ENCODE measurements at regions not wholly inside any gene's neighbourhood (a gene's known extent, or its start where the extent isn't known, plus 50 kb on each side); places are given as distances from the start of the nearest gene placed in this dataset.

DNA sequence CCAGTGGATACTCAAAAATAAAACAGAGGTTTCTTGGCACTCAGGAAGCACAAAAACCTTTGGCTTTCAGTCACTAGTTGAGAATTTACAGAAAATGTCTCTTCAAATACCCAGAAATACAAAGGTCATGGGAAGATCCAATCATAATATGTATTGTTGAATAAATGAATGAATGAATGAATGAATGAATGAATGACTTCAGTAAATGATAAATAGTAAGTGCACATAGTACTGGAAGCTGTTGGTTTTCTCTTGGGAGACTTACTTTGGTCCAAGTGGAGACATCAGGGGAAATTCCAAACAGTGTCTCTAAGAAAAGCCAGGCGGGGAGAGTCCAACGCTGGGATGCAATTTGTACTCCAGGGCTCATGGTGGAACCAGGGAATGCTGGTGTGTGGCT is 261.3 kb upstream of the KLHL29 start:
- DNase-seq (ENCODE audit: low spot score): no peak
- TF ChIP-seq, protein P1, sequence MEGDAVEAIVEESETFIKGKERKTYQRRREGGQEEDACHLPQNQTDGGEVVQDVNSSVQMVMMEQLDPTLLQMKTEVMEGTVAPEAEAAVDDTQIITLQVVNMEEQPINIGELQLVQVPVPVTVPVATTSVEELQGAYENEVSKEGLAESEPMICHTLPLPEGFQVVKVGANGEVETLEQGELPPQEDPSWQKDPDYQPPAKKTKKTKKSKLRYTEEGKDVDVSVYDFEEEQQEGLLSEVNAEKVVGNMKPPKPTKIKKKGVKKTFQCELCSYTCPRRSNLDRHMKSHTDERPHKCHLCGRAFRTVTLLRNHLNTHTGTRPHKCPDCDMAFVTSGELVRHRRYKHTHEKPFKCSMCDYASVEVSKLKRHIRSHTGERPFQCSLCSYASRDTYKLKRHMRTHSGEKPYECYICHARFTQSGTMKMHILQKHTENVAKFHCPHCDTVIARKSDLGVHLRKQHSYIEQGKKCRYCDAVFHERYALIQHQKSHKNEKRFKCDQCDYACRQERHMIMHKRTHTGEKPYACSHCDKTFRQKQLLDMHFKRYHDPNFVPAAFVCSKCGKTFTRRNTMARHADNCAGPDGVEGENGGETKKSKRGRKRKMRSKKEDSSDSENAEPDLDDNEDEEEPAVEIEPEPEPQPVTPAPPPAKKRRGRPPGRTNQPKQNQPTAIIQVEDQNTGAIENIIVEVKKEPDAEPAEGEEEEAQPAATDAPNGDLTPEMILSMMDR (conservative IDR thresholded peaks at IDR 0.05; ENCODE audit: low read depth): no peak
- POLR2A ChIA-PET (ENCODE audit: low non-redundant PET): no interaction called here
- H3K27ac ChIP-seq: no peak overlapping the region
- CTCF ChIA-PET: no interaction called here

DNA sequence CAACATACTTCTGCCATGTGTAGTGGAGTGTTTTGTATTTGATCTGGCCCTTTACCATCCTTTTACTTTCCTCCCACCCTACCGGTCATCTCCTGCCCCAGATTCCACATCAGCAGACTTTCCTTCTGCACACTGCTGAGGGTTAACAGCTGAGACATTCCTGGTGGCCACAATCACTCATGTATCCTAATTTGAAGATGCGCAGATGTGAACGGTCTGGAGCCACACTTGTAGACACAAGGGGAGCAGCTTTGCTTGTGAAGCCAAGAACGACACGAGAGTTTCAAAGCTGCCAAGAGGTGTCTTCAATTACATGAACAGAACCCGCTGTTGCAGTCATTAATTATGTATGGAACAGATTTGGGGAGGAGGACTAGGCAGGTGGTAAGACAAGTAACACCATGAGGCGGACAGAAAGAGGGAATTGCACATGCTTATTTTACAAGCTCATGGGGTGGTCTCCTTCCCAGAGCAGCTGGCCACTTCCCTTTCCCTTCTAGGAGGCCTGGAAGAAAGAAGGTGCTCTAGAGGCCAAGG is 260.7 kb upstream of the KLHL29 start:
- DNase-seq (ENCODE audit: low spot score): no peak
- ChIA-PET CTCF (no interaction called here), POLR2A (ENCODE audit: low non-redundant PET) (no interaction called here)
- no peak overlapping the region for H3K27ac ChIP-seq
- TF ChIP-seq, protein P1 (conservative IDR thresholded peaks at IDR 0.05; ENCODE audit: low read depth): no peak

DNA sequence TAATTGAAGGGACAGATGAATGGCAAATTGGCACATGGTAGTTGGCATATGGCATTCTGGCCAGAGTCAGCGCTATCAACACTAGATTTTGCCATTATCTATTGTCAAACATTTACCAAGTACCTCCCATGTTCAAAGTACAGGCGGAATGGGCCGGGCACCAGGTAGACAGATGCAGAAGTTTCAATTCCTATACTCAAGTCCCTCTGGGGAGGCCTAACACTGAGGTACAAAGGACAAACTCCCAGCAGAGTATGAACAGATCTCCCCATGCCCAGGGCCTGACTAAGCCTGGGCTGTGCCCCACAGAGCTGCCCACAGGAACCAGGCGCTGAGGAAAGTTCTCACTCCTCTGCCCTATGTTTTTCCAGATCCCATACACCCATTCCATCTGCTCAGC is 257.5 kb upstream of the KLHL29 start:
- DNase-seq (ENCODE audit: low spot score): no peak
- no peak overlapping the region for H3K27ac ChIP-seq
- CTCF ChIA-PET: no interaction called here
- TF ChIP-seq, protein P1 (conservative IDR thresholded peaks at IDR 0.05; ENCODE audit: low read depth): no peak
- POLR2A ChIA-PET (ENCODE audit: low non-redundant PET): no interaction called here

DNA sequence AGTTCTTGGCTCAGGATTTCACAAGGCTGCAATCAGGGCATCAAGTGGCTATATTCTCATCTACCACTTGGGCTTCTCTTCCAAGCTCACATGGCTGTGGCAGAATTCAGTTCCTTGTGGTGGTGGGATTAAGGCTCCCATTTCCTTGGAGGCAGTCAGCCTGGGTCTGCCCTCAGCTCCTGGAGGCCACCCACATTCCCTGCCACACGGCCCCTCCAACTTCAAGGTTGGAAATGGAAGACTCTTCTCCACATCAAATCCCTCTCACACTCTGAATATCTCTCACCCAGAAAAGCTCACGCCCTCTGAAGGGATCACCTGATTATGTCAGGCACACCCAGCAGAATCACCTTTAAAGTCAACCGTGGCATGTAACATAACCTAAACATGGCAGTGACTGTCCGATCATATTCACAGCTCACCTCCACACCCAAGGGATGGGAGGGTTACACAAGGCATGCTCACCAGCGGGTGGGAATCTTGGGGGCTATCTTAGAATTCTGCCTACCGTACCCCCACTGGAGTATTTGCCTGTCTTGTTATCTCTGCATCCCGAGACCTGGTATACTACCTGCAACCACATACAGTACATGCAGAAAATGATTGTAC is 256.2 kb upstream of the KLHL29 start:
- ChIA-PET CTCF (no interaction called here), POLR2A (ENCODE audit: low non-redundant PET) (no interaction called here)
- TF ChIP-seq, protein P1 (conservative IDR thresholded peaks at IDR 0.05; ENCODE audit: low read depth): no peak
- no peak overlapping the region for H3K27ac ChIP-seq
- no peak for DNase-seq (ENCODE audit: low spot score)

DNA sequence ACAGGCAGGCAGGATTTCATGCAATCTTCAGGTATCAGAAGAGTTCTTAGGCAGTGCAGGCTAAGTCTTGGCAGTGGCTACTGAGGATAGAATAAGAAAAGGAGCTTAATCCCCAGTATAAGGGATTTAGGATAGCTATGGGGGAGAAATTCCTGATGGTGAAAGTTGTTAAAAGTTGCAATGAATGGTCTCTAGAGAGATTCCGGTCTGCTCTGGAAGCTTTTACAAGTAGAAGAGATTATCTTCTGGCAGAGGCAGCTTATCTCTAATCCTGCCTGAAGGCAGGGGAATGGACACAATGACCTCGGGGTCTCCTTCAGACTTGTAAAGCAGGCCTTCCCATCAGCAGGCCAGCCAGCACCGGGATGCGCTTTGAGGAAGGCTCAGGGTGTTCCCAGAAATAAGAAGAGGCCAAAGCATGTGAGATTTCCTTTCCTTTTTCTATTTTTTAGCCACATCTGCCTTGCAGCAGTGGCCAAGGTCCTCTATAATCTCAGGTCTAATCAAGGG is 253.9 kb upstream of the KLHL29 start:
- no peak overlapping the region for H3K27ac ChIP-seq
- TF ChIP-seq, protein P1 (conservative IDR thresholded peaks at IDR 0.05; ENCODE audit: low read depth): no peak
- ChIA-PET CTCF (no interaction called here), POLR2A (ENCODE audit: low non-redundant PET) (no interaction called here)
- no peak for DNase-seq (ENCODE audit: low spot score)

DNA sequence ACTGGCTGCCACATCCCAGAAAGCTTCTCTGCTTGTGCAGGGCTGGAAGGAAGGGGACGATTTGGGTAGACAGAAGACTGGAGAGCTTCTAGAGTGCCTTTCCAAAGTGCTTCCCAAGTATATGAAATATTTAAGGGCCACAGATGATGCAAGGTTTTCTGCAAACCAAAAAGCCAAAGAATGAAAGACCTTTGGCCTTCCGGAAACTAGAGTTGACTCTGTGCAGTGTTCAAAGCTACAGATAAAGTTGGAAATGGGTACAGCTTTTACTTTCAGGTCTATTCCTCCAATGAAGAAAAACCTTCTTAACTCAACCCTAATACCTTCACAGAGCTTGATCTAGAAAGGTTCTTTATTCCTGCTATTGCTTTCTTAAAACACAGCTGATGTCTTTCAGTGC is 253.0 kb upstream of the KLHL29 start:
- CTCF ChIA-PET: no interaction called here
- no peak overlapping the region for H3K27ac ChIP-seq
- DNase-seq (ENCODE audit: low spot score): no peak
- POLR2A ChIA-PET (ENCODE audit: low non-redundant PET): no interaction called here
- TF ChIP-seq, protein P1 (conservative IDR thresholded peaks at IDR 0.05; ENCODE audit: low read depth): no peak
